ENCODE measurements at regions not wholly inside any gene's neighbourhood (a gene's known extent, or its start where the extent isn't known, plus 50 kb on each side); places are given as distances from the start of the nearest gene placed in this dataset.

DNA sequence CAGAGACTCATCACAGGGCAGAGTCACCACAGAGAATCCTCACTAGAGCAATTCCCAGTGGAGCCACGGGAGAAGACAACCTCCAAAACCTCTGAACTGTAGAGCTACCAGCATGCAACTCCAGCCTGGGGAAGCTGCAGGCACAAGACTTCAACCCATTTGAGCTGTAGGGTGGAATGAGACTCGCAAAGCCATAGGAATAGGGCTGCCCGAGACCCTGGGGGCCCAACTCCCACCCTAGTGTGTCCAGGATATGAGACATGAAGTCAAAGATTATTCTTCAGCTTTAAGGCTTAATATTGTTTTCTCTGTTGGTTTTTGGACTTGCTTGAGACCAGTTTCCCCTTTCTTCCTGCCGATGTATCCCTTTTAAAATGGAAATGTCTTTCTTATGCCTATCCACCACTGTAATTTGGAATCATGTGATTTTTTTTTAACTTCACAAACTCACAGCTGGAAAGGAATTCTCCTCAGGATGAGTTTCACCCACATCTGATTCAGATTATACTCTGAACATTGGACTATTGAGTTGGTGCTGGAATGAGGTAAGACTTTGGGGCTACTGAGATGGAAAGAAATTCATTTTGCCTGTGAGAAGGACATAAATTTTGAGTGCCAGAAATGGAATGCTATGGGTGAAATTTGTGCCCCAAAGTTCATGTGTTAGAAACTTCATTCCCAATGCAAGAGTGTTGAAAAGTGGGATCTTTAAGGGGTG is 59.6 kb upstream of the ST6GALNAC5 start:
- TF ChIP-seq, protein P1, sequence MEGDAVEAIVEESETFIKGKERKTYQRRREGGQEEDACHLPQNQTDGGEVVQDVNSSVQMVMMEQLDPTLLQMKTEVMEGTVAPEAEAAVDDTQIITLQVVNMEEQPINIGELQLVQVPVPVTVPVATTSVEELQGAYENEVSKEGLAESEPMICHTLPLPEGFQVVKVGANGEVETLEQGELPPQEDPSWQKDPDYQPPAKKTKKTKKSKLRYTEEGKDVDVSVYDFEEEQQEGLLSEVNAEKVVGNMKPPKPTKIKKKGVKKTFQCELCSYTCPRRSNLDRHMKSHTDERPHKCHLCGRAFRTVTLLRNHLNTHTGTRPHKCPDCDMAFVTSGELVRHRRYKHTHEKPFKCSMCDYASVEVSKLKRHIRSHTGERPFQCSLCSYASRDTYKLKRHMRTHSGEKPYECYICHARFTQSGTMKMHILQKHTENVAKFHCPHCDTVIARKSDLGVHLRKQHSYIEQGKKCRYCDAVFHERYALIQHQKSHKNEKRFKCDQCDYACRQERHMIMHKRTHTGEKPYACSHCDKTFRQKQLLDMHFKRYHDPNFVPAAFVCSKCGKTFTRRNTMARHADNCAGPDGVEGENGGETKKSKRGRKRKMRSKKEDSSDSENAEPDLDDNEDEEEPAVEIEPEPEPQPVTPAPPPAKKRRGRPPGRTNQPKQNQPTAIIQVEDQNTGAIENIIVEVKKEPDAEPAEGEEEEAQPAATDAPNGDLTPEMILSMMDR (IDR thresholded peaks at IDR 0.05; ENCODE audit: borderline replicate concordance, extremely low read depth, insufficient read depth) = no peak
- no peaks in the 10 kb centered on the region for H3K4me1 ChIP-seq (ENCODE audit: control insufficient read depth in 2 of 3, insufficient read depth in 2 of 3, low read depth in 1 of 3, low read length in 3 of 3)
- no peak overlapping the region for H3K4me3 ChIP-seq (ENCODE audit: low read length in 3 of 3)
- intact Hi-C loops (cut with DNase I) = no loop called here
- H3K9ac ChIP-seq (ENCODE audit: low read length in 3 of 3) = no peak overlapping the region
- H3K36me3 ChIP-seq (ENCODE audit: control insufficient read depth in 2 of 3, insufficient read depth in 3 of 3, low read length in 3 of 3) = no peaks in the 10 kb centered on the region
- H3K27me3 ChIP-seq (ENCODE audit: control insufficient read depth, insufficient read depth, low read length) = no peaks in the 10 kb centered on the region
- no peaks in the 10 kb centered on the region for H3K9me3 ChIP-seq (ENCODE audit: control insufficient read depth in 2 of 3, insufficient read depth in 1 of 3, low read length in 3 of 3)
- no peak for FAIRE-seq
- H3K27ac ChIP-seq (ENCODE audit: low read depth in 2 of 2, low read length in 2 of 2) = no peak overlapping the region
- no peak for DNase-seq
